ENCODE measurements at regions not wholly inside any gene's neighbourhood (a gene's known extent, or its start where the extent isn't known, plus 50 kb on each side); places are given as distances from the start of the nearest gene placed in this dataset.
"Not testable (repeated sequence)": the region's sequence is repeated elsewhere in the genome, so short reads cannot be mapped to it uniquely, and the experiment has no call there.

- no peak for DNase-seq
Observed at GRCh38 chr15:31587583-31587982, 260.9 kb downstream of the KLF13 start.

DNA sequence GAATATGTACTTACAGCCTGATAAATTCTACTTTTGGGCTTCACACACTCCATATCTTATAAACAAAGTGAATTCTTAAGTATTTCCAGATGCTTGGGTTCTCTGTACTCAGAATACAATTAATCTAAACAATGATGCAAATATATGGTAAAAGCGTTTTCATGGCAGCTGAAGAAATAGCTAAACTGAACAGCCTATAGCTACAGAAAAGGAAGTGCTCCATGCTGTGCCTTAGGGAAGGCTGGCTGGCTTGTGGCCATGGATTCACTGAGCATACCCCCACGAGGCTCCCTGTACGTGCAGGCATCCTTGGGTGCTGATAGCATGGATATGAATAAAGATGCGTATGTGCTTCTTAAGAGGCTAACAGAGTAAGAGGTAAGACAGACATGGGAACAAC lies 264.0 kb downstream of the KLF13 start:
- no peak for DNase-seq

GRCh38 chr15:31591908-31592307 lies 265.3 kb downstream of the KLF13 start:
- DNase-seq, result no peak

DNA sequence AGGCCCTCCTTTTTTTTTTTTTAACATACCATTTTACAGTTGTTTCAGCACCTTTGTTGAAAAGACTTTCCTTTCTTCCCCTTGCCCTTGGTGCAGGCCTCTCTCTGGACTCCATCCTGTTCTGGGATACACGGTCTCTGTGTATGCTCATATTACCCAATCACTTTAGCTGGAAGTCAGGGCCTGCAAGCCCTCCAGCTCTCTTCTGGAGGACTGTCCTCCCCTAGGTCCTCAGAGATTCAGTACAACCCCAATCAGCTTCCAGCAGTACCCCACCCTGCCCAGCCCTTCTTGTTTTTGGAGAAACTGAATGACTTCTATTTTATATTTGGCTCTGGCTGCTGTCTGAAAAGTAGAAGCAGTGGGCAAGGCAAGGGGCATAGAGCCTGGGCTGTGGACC lies 270.8 kb downstream of the KLF13 start:
- DNase-seq, result no peak

- no peak for DNase-seq
Observed at GRCh38 chr15:31598620-31599019, 272.0 kb downstream of the KLF13 start.

GRCh38 chr15:31605467-31605931 lies 278.9 kb downstream of the KLF13 start:
- peak in 10 of 51 donors; percentile 4 to 41 (median 20) for DNase-seq

- no peak for DNase-seq
Observed at GRCh38 chr15:31606194-31606669, 279.6 kb downstream of the KLF13 start.

DNA sequence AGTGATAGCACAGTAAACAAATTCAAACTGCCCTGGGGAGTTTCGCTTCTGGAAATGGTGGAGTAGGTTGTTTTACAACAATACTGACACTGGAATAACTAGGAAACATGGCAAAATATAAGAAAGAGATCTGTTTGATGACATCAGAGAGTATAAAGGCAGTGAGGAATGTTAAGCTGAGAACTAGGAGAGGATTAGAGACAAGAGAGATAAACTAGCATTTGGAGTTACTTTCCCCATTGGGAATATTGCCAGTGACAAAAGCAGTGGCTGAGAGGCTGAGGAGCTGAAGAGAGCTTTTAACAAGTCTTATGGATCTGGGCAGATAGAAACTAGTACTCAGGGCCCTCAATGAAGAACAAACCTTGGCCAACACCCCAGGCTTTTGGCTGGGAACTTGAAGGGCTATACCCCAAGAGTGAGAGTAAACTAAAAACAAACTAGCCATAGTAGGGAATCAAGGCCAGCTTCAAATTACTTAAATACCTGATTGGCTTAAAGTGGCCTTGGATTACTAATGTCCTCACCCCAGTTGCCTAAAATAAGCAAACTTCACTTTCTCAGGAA lies 280.4 kb downstream of the KLF13 start:
- no peak for DNase-seq

DNA sequence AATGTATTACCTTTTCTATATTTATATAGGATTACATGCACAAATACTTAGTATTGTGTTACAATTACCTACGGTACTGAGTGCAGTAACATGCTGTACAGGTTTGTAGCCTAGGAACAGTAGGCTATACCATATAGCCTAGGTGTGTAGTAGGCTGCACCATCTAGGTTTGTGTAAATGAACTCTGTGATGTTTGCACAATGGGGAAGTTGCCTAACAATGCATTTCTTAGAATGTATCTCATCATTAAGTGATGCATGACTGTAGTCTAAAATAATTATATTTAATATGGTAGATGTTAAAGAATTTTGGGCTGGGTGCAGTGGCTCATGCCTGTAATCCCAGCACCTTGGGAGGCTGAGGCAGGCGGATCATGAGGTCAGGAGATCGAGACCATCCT lies 281.0 kb downstream of the KLF13 start:
- no peak for DNase-seq

DNA sequence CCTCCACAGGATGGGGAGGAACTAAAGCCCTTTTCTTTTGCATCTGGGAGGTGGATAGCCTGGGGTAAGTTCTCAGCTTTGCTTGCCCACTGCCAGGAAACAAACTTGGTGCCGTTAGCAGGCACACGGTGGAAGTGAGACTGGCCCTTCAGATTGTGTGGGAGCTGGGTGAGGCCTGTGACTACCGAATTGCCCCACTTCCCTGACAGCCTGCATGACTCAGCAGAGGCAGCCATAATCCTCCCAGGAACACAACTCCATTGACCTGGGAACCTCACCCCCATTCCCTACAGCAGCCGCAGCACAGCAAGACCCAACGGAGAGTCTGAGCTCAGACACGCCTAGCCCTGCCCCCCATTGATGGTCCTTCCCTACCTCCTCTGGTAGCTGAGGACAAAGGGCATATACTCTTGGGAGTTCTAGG lies 282.6 kb downstream of the KLF13 start:
- DNase-seq, result no peak

DNA sequence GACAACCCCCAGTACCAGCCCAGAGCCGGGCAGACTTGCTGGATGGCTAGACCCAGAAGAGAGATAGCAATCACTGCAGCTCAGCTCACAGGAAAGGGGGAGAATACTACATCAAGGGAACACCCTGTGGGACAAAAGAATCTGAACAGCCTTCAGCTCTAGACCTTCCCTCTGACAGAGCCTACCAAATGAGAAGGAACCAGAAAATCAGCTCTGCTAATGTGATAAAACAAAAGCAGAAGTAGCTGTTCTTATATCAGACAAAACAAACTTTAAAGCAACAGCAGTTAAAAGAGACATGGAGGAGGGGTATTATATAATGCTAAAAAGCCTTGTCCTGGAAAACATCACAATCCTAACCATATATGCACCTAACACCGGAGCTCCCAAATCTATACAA lies 283.3 kb downstream of the KLF13 start:
- DNase-seq, result no peak

DNA sequence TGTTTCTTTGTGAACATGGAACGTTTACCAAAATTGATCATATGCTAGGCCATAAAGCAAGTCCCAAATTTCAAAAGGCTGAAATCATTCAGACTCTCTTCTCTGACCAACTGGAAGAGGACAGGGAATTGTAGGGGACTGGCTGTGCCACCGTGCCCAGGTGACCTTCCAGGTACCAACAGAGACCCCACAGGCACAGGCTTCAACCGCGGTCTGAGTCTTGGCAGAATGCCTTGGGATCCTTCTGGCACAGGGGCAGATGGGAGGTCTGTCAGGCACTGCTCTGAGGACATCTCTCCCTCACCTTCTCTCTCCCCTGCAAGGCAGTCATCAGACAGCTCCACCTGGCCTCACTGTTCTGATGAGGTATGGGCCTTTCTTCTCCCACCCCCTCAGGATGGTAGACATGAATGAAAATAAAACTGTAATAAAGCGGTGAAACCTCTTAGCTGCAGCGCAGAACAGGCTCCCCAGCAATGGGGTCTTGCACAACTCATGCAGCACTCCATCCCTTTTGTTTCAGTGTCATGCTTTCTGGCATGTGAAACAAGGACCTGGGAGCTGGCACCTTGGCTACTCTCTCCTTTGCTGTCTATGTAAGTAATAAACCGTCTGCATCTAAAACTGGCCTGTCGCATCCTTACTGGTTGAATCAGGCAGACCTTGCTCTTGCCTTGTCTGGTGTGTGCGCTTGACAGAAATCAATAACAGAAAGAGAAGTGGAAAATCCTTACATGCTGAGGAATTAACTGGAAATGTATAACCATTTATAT lies 289.2 kb downstream of the KLF13 start:
- no peak for DNase-seq

GRCh38 chr15:31623297-31623696 lies 296.7 kb downstream of the KLF13 start:
- DNase-seq, result not testable (repeated sequence)

DNA sequence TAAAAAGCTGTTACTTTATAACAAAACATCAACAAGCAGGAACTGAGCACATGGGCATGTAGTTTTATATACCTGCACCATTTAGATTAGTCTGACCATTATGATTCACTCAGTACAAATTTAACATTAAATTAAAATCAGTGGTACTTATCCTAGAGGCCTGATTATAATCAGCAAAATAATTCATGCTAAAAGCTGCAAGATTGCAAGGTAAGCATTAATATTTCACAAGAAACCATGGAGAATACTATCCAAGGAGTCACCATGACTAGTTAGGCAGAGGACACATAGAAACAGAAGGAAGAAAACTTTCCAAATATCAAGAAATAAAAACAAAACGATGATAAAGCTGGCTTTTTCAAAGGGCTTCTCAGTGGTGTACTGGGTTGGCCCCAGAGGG lies 297.5 kb downstream of the KLF13 start:
- not testable (repeated sequence) for DNase-seq

DNA sequence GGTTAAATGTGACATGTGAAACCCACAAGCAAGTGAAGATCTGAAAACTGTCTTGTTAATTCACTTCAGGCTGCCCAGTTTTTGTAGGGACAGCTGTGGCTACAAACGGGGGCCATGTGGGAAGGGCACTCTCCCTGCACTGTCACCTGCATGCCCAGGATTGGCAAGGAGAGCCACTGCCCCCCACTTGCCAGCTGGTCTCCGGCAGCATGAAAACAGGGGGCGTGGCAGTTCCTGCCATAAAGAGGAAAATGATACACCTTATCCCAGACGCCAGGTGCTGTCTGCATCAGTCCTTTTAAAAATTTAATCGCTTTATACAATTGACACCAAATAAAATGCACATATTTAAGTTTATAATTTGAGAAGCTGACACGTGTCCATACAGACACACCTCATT lies 309.1 kb downstream of the KLF13 start:
- DNase-seq, result not testable (repeated sequence)

GRCh38 chr15:31636911-31637310 lies 310.3 kb downstream of the KLF13 start:
- DNase-seq, result not testable (repeated sequence)

- DNase-seq, result not testable (repeated sequence)
Observed at GRCh38 chr15:31643955-31644354, 317.3 kb downstream of the KLF13 start.

- DNase-seq, result not testable (repeated sequence)
Observed at GRCh38 chr15:31644761-31645160, 318.1 kb downstream of the KLF13 start.

DNA sequence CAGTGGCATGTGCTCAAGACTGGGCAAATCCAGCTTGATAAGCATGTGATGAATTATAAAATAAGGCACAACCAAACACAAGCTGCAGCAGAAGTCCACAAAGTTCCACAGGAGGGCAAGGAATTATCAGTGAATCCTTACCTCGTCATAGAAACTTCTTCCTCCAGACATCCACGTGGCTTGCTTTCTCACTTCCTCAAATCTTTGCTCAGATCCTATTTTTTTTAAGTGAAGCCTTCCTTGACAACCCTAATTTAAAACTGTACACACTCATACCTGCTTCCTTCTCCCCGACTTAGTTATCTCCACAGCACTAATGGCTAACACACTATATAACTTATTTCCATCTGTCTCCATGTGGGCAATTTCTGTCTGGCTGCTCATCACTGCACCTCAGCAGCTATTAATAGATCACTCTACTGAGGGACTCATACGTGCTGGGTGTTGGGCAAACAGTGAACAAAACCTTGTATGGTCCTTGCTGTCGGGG lies 320.7 kb downstream of the KLF13 start:
- DNase-seq, result not testable (repeated sequence)

DNA sequence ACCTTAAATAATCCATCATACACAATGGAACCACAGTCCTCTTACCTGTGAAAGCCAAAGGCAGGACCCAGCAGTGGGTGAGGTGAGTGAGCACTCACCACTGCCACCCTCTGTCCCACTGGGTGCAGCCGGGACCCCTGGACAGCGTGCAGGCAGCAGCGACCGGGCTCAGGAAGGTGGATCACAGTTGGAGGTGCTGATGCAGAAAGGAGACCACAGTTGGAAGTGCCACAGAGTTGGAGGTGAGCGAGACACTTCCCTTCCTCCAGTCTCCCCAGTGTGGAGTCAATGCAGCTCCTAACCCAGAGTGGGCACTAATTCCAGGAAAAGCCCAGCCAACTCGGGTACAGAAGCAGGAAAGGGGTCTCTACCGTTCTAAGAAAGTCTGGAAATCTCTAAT lies 323.0 kb downstream of the KLF13 start:
- DNase-seq, result not testable (repeated sequence)

- not testable (repeated sequence) for DNase-seq
Observed at GRCh38 chr15:31650055-31650701, 323.5 kb downstream of the KLF13 start.

GRCh38 chr15:31656915-31657314 lies 330.3 kb downstream of the KLF13 start:
- DNase-seq, result not testable (repeated sequence)

Data from hypothalamus (tissue), 51 donors.